Trophoblast cell (in vitro differentiated cells and primary cell): ENCODE measurements at regions not wholly inside any gene's neighbourhood (a gene's known extent, or its start where the extent isn't known, plus 50 kb on each side); places are given as distances from the start of the nearest gene placed in this dataset.

Experiments
- DNase-seq, 2 donors: peaks; one replicate each; pipeline ENCODE4 v3.0.0-alpha.2; 2016
- H2AFZ ChIP-seq: 2 replicates; pipeline ENCODE4 v1.6.1; 2013; ENCODE audit warnings: low read length, moderate library complexity, mild to moderate bottlenecking; ENCODE audit not compliant: insufficient read depth, poor library complexity
- H2AK5ac ChIP-seq: 2 replicates; pipeline ENCODE4 v1.6.1; 2013; ENCODE audit warnings: mild to moderate bottlenecking, low read length
- H2BK120ac ChIP-seq: 2 replicates; pipeline ENCODE4 v1.6.1; 2013; ENCODE audit warnings: low read length, mild to moderate bottlenecking, moderate library complexity; ENCODE audit not compliant: insufficient read depth, poor library complexity
- H2BK12ac ChIP-seq: 2 replicates; pipeline ENCODE4 v1.6.1; 2013; ENCODE audit warnings: mild to moderate bottlenecking, low read length, moderate library complexity
- H2BK5ac ChIP-seq: 2 replicates; pipeline ENCODE4 v1.6.1; 2013; ENCODE audit warnings: low read length, low read depth, moderate library complexity, mild to moderate bottlenecking; ENCODE audit not compliant: poor library complexity
- H3K14ac ChIP-seq: 2 replicates; pipeline ENCODE4 v1.6.1; 2013; ENCODE audit warnings: mild to moderate bottlenecking, low read length
- H3K18ac ChIP-seq: 2 replicates; pipeline ENCODE4 v1.6.1; 2013; ENCODE audit warnings: mild to moderate bottlenecking, low read length
- H3K23ac ChIP-seq: 2 replicates; pipeline ENCODE4 v1.6.1; 2013; ENCODE audit warnings: low read length
- H3K27ac ChIP-seq: 2 replicates; pipeline ENCODE4 v1.5.1; 2013; ENCODE audit warnings: low read depth, mild to moderate bottlenecking, inconsistent platforms, low read length, moderate library complexity
- H3K27me3 ChIP-seq: 2 replicates; pipeline ENCODE4 v1.6.1; 2013; ENCODE audit warnings: inconsistent platforms, mild to moderate bottlenecking, low read length, moderate library complexity; ENCODE audit not compliant: insufficient read depth
- H3K36me3 ChIP-seq, 2 experiments: 1 replicate in 1 of 2; 2 replicates in 1 of 2; pipeline ENCODE4 v1.6.1; 2013; ENCODE audit warnings: low read length in 2 of 2, mild to moderate bottlenecking in 2 of 2, moderate library complexity in 1 of 2; ENCODE audit not compliant: insufficient read depth in 2 of 2, control insufficient read depth in 1 of 2
- H3K4ac ChIP-seq: 2 replicates; pipeline ENCODE4 v1.6.1; 2013; ENCODE audit warnings: low read depth, mild to moderate bottlenecking, low read length, moderate library complexity
- H3K4me1 ChIP-seq, 2 experiments: 1 replicate in 1 of 2; 2 replicates in 1 of 2; pipeline ENCODE4 v1.6.1; 2013; ENCODE audit warnings: low read length in 2 of 2, mild to moderate bottlenecking in 2 of 2, moderate library complexity in 1 of 2; ENCODE audit not compliant: insufficient read depth in 2 of 2, control insufficient read depth in 1 of 2
- H3K4me2 ChIP-seq: 2 replicates; pipeline ENCODE4 v1.6.1; 2013; ENCODE audit warnings: inconsistent platforms, mild to moderate bottlenecking, low read length, moderate library complexity
- H3K4me3 ChIP-seq: 2 replicates; pipeline ENCODE4 v1.5.1; 2013; ENCODE audit warnings: mild to moderate bottlenecking, low read depth, low read length, inconsistent platforms
- H3K79me1 ChIP-seq: one replicate; pipeline ENCODE4 v1.6.1; 2013; ENCODE audit warnings: low read length
- H3K79me2 ChIP-seq: 2 replicates; pipeline ENCODE4 v1.6.1; 2013; ENCODE audit warnings: low read length, mild to moderate bottlenecking; ENCODE audit not compliant: control insufficient read depth, insufficient read depth, poor library complexity
- H3K9ac ChIP-seq: 2 replicates; pipeline ENCODE4 v1.6.1; 2013; ENCODE audit warnings: mild to moderate bottlenecking, low read length
- H3K9me3 ChIP-seq: 2 replicates; pipeline ENCODE4 v1.6.1; 2013; ENCODE audit warnings: low read depth, mild to moderate bottlenecking, control low read depth, inconsistent platforms, low read length; ENCODE audit not compliant: insufficient read depth
- H4K12ac ChIP-seq: 2 replicates; pipeline ENCODE4 v1.6.1; 2013; ENCODE audit warnings: low read depth, mild to moderate bottlenecking, low read length, moderate library complexity
- H4K8ac ChIP-seq: 2 replicates; pipeline ENCODE4 v1.6.1; 2013; ENCODE audit warnings: low read depth, mild to moderate bottlenecking, low read length, moderate library complexity
- H4K91ac ChIP-seq: one replicate; pipeline ENCODE4 v1.6.1; 2013; ENCODE audit warnings: low read depth, mild to moderate bottlenecking, low read length, moderate library complexity
- WGBS: extraction: QIAGEN DNeasy Blood & Tissue Kit; methylation state at CpG from one replicate; pipeline ENCODE4 v1.1.7; 2013; ENCODE audit warnings: missing lambda C conversion rate; ENCODE audit not compliant: insufficient read length, insufficient coverage; ENCODE audit errors: extremely low coverage; 5-methylcytosine and 5-hydroxymethylcytosine counted together

DNA sequence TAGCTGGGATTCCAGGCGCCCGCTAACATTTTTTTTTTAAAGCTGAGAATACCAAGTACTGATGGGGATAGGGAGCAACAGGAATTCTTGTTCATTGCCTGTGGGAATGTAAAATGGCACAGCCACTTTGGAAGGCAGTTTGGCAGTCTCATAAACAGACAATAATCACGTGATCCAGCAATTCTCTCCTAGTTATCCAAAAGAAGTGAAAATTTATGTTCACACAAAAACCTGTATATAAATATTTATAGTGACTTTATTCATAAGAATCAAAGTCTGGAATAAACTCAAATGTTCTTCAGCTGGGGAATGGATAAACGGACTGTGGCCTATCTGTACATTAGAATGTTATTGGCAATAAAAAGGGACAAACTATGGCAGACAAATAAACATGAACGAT lies 72.5 kb upstream of the NEO1 start:
- Histone ChIP-seq H3K18ac (no peak overlapping the region), H3K79me2 (no peaks in the 10 kb centered on the region), H3K4ac (no peak overlapping the region), H3K4me2 (no peak overlapping the region), H3K27ac (no peak overlapping the region), H3K9me3 (no peaks in the 10 kb centered on the region), H2BK5ac (no peak overlapping the region), H3K9ac (no peak overlapping the region), H3K4me1 (no peaks in the 10 kb centered on the region), H4K12ac (no peak overlapping the region), H3K14ac (no peak overlapping the region), H4K91ac (no peak overlapping the region), H3K27me3 (no peaks in the 10 kb centered on the region), H2BK120ac (no peak overlapping the region), H3K79me1 (no peaks in the 10 kb centered on the region), H2AK5ac (no peak overlapping the region), H3K23ac (no peak overlapping the region), H2BK12ac (no peak overlapping the region), H2AFZ (no peak overlapping the region), H3K36me3 (no peaks in the 10 kb centered on the region), H4K8ac (no peak overlapping the region), H3K4me3 (no peak overlapping the region)
- no CpG with 5 or more reads among the region's 5 CpGs for WGBS
- DNase-seq = no peak

DNA sequence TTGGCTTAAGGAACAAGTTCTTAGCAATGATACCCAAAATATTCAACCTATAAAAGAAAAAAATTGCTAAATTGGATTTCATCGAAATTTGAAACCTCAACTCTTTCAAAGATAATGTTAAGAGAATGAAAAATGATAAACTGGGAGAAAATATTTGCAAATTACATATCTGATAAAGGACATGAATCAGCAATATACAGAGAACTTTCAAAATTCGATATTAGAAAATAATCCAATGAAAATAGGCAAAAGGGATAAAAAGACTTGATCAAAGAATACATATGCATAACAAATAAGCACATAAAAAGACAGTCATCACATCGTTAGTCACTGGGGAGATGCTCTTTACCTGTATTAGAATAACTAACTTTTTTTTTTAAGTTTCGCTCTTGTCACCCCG lies 73.0 kb upstream of the NEO1 start:
- Histone ChIP-seq H3K27me3 (no peaks in the 10 kb centered on the region), H3K4ac (no peak overlapping the region), H4K12ac (no peak overlapping the region), H2BK120ac (no peak overlapping the region), H3K14ac (no peak overlapping the region), H4K8ac (no peak overlapping the region), H3K4me2 (no peak overlapping the region), H2BK12ac (no peak overlapping the region), H3K79me2 (no peaks in the 10 kb centered on the region), H2AK5ac (no peak overlapping the region), H3K36me3 (no peaks in the 10 kb centered on the region), H3K27ac (no peak overlapping the region), H2BK5ac (no peak overlapping the region), H3K4me3 (no peak overlapping the region), H3K23ac (no peak overlapping the region), H3K9me3 (no peaks in the 10 kb centered on the region), H2AFZ (no peak overlapping the region), H3K79me1 (no peaks in the 10 kb centered on the region), H3K18ac (no peak overlapping the region), H3K9ac (no peak overlapping the region), H4K91ac (no peak overlapping the region), H3K4me1 (no peaks in the 10 kb centered on the region)
- DNase-seq = no peak
- no CpG with 5 or more reads among the region's 5 CpGs for WGBS

DNA sequence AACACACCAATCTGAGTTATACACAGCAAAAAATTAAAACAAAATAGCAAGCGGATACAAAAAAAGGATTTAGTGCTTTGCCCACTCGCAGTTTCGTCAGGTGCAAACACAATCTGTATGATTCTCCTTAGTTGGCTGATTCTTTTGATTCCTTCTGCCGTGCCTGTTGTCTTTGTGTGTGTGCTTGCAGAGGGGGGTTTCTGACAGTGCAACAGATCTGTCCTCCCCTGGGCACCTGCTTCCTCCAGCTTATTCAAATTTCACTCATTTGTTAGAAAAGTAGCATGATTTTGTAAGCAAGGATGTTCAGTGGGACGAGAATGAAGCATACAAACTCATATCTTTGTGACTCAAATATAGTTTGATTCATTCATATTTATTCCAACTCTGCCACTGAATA lies 74.0 kb upstream of the NEO1 start:
- H3K4me2 ChIP-seq = no peak overlapping the region
- no peaks in the 10 kb centered on the region for H3K79me2 ChIP-seq
- no peak overlapping the region for H2AK5ac ChIP-seq
- H3K9me3 ChIP-seq = no peaks in the 10 kb centered on the region
- no peaks in the 10 kb centered on the region for H3K27me3 ChIP-seq
- no peak overlapping the region for H3K23ac ChIP-seq
- no peak overlapping the region for H2BK5ac ChIP-seq
- no peaks in the 10 kb centered on the region for H3K79me1 ChIP-seq
- H4K12ac ChIP-seq = no peak overlapping the region
- no peak overlapping the region for H4K91ac ChIP-seq
- WGBS = no CpG with 5 or more reads among the region's 5 CpGs
- H3K9ac ChIP-seq = no peak overlapping the region
- no peak overlapping the region for H3K18ac ChIP-seq
- no peak overlapping the region for H2BK120ac ChIP-seq
- no peak overlapping the region for H3K14ac ChIP-seq
- H3K4me1 ChIP-seq = no peaks in the 10 kb centered on the region
- no peaks in the 10 kb centered on the region for H3K36me3 ChIP-seq
- H3K27ac ChIP-seq = no peak overlapping the region
- no peak for DNase-seq
- no peak overlapping the region for H2BK12ac ChIP-seq
- no peak overlapping the region for H4K8ac ChIP-seq
- H2AFZ ChIP-seq = no peak overlapping the region
- no peak overlapping the region for H3K4ac ChIP-seq
- no peak overlapping the region for H3K4me3 ChIP-seq

DNA sequence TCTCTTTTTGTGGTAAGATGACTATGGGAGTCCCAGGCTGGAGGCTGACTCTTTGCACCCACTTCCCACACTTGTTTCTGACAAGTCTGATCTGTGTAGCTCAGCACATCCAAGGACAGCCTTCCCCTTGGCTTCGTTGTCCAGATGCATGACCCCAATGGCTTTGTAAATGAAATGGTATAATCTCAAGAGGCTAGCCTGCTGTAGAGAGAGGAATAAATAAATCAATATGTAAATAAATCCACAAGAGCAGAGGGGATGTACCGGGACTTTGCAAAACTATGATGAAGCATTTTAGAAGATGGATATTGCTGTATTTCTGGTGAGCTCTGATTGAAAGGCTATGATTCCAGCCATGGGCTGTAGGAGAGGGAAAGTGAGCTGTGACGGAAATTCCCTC lies 79.9 kb upstream of the NEO1 start:
- no peak overlapping the region for H3K23ac ChIP-seq
- WGBS = no CpG with 5 or more reads among the region's 3 CpGs

More for the DNA sequence above, 79.9 kb upstream of the NEO1 start:
- Histone ChIP-seq H3K14ac (no peak overlapping the region), H3K4me1 (no peaks in the 10 kb centered on the region), H3K4me3 (no peak overlapping the region), H3K4me2 (no peak overlapping the region), H2AFZ (no peak overlapping the region), H2BK12ac (no peak overlapping the region), H3K27me3 (peaks cover 4% of the 10 kb centered on the region), H3K79me1 (no peaks in the 10 kb centered on the region), H3K9me3 (no peaks in the 10 kb centered on the region), H4K12ac (no peak overlapping the region), H3K27ac (no peak overlapping the region), H2AK5ac (no peak overlapping the region), H3K36me3 (no peaks in the 10 kb centered on the region), H2BK120ac (no peak overlapping the region), H2BK5ac (no peak overlapping the region), H3K9ac (no peak overlapping the region), H3K18ac (no peak overlapping the region), H4K8ac (no peak overlapping the region), H3K79me2 (no peaks in the 10 kb centered on the region), H3K4ac (no peak overlapping the region), H4K91ac (no peak overlapping the region)
- no peak for DNase-seq
